ENCODE measurements at regions not wholly inside any gene's neighbourhood (a gene's known extent, or its start where the extent isn't known, plus 50 kb on each side); places are given as distances from the start of the nearest gene placed in this dataset.
A peak's percentile ranks its signal among the peaks of the same experiment; 100 is the strongest.
"Not testable (repeated sequence)": the region's sequence is repeated elsewhere in the genome, so short reads cannot be mapped to it uniquely, and the experiment has no call there.

DNA sequence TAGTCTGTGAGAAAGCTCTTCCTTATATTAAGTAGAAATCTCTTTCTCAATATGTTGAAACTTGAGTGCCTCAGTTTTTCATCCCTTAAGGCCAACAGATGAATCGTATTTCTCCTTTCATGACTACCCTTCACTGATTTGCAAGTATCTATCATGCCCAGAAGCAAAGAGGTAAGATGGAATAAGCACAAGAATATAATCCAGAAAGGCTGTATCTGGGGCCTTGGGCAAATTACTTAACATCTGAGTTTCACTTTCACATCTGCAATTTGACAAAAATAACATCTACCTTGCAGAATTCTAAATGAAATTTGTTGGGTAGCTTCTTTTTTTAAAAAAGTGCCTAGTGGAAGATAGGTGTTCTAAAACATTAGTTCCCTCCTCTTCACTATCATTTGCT, 552.4 kb upstream of the ANO5 start:
- no peaks in the 10 kb centered on the region for H4K20me1 ChIP-seq (ENCODE audit: insufficient read depth, low read depth, low read length)
- H3K4me2 ChIP-seq (ENCODE audit: low read depth, low read length, poor library complexity, severe bottlenecking): peak overlapping the region; percentile 80
- DNase-seq: peak; percentile 94
- no peak overlapping the region for H2AFZ ChIP-seq (ENCODE audit: low read length)
- H3K79me2 ChIP-seq (ENCODE audit: low read length): no peaks in the 10 kb centered on the region
- peak overlapping the region; percentile 57 for H3K9ac ChIP-seq (ENCODE audit: low read length)
- no peaks in the 10 kb centered on the region for H3K9me3 ChIP-seq (ENCODE audit: low read length)
- H3K9me2 ChIP-seq (replicated peaks; ENCODE audit: insufficient read depth, low read length): no peaks in the 10 kb centered on the region
- H3K36me3 ChIP-seq (ENCODE audit: insufficient read depth, low read length): no peaks in the 10 kb centered on the region; the same call in 1 of the 2 replicates
- H3K4me3 ChIP-seq (ENCODE audit: low read length): peak overlapping the region; percentile 41
- peaks cover 61% of the 10 kb centered on the region for H3K4me1 ChIP-seq (ENCODE audit: low read length)
- H3K27ac ChIP-seq (ENCODE audit: low read length): peak overlapping the region; percentile 99
- H3K27me3 ChIP-seq (ENCODE audit: low read length): no peaks in the 10 kb centered on the region

- Histone ChIP-seq H4K20me1 (ENCODE audit: insufficient read depth, low read depth, low read length) (no peaks in the 10 kb centered on the region), H3K27ac (ENCODE audit: low read length) (peak overlapping the region; percentile 99), H3K4me1 (ENCODE audit: low read length) (peaks cover 69% of the 10 kb centered on the region), H3K4me3 (ENCODE audit: low read length) (no peak overlapping the region), H3K9ac (ENCODE audit: low read length) (no peak overlapping the region), H2AFZ (ENCODE audit: low read length) (peak overlapping the region; percentile 15; the same call in 1 of the 2 replicates), H3K9me3 (ENCODE audit: low read length) (no peaks in the 10 kb centered on the region), H3K36me3 (ENCODE audit: insufficient read depth, low read length) (no peaks in the 10 kb centered on the region; the same call in 1 of the 2 replicates), H3K4me2 (ENCODE audit: low read depth, low read length, poor library complexity, severe bottlenecking) (peak overlapping the region; percentile 80), H3K27me3 (ENCODE audit: low read length) (no peaks in the 10 kb centered on the region), H3K9me2 (replicated peaks; ENCODE audit: insufficient read depth, low read length) (no peaks in the 10 kb centered on the region), H3K79me2 (ENCODE audit: low read length) (no peaks in the 10 kb centered on the region)
- DNase-seq: no peak
Observed at GRCh38 chr11:21641869-21642268, 551.0 kb upstream of the ANO5 start.

DNA sequence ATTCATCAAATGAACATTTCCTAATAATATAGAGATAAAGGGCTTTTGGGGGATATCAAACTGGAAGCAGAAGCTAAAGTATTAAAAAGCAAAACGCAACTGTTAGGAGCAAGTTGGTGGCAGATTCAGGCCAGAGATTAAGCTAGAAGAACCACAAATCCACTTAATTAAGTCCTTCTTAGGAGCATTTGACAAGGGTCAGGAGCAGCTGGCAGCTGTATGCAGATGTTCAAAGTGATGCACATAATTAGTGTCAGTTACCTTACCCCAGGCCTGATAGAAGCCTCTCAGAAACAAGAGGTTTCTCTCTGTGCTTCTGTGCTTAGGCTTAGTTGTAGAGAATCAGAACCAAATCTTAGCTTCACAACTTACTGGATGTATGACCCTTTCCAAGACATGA, 546.5 kb upstream of the ANO5 start:
- Histone ChIP-seq H3K27ac (ENCODE audit: low read length) (peak overlapping the region; percentile 94), H4K20me1 (ENCODE audit: insufficient read depth, low read depth, low read length) (no peaks in the 10 kb centered on the region), H3K4me1 (ENCODE audit: low read length) (peaks cover 60% of the 10 kb centered on the region), H3K9ac (ENCODE audit: low read length) (peak overlapping the region; percentile 43), H3K9me2 (replicated peaks; ENCODE audit: insufficient read depth, low read length) (no peaks in the 10 kb centered on the region), H3K4me2 (ENCODE audit: low read depth, low read length, poor library complexity, severe bottlenecking) (peak overlapping the region; percentile 57), H3K27me3 (ENCODE audit: low read length) (no peaks in the 10 kb centered on the region), H3K4me3 (ENCODE audit: low read length) (peak overlapping the region; percentile 25), H3K36me3 (ENCODE audit: insufficient read depth, low read length) (no peaks in the 10 kb centered on the region; the same call in 1 of the 2 replicates), H3K9me3 (ENCODE audit: low read length) (no peaks in the 10 kb centered on the region), H2AFZ (ENCODE audit: low read length) (peak overlapping the region; percentile 77), H3K79me2 (ENCODE audit: low read length) (no peaks in the 10 kb centered on the region)
- DNase-seq: peak; percentile 69

- Histone ChIP-seq H4K20me1 (ENCODE audit: insufficient read depth, low read depth, low read length) (no peaks in the 10 kb centered on the region), H3K9me3 (ENCODE audit: low read length) (no peaks in the 10 kb centered on the region), H3K9ac (ENCODE audit: low read length) (no peak overlapping the region), H3K36me3 (ENCODE audit: insufficient read depth, low read length) (no peaks in the 10 kb centered on the region), H3K79me2 (ENCODE audit: low read length) (no peaks in the 10 kb centered on the region), H3K4me1 (ENCODE audit: low read length) (peaks cover 76% of the 10 kb centered on the region), H2AFZ (ENCODE audit: low read length) (no peak overlapping the region; the same call in 1 of the 2 replicates), H3K27me3 (ENCODE audit: low read length) (no peaks in the 10 kb centered on the region), H3K27ac (ENCODE audit: low read length) (no peak overlapping the region), H3K4me3 (ENCODE audit: low read length) (no peak overlapping the region), H3K9me2 (replicated peaks; ENCODE audit: insufficient read depth, low read length) (no peaks in the 10 kb centered on the region), H3K4me2 (ENCODE audit: low read depth, low read length, poor library complexity, severe bottlenecking) (no peak overlapping the region)
- no peak for DNase-seq
Observed at GRCh38 chr11:21650961-21651360, 541.9 kb upstream of the ANO5 start.

DNA sequence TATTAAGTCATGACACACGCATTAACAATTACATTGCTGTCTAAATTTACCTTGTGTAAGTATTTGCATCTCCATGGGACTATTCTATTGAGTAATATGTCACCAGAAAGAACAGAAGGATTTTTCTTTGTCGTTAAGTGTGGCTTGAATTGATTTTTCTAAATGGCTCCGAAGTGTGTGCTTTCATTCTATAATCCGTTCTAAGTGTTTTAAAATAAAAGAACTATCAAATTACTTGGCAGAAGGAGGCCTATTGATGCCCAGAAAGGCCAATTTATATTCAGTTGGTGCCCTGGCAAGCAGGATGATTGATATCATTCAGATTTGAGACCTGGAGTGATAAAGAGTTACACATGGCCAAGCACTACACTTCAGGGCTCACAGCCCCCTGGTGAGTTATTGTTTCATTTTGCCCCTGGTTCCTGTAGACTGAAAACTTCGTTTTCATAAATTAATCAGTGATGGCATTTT, 538.9 kb upstream of the ANO5 start:
- Histone ChIP-seq H3K36me3 (ENCODE audit: insufficient read depth, low read length) (peaks cover 6% of the 10 kb centered on the region), H3K4me1 (ENCODE audit: low read length) (peaks cover 82% of the 10 kb centered on the region), H3K4me2 (ENCODE audit: low read depth, low read length, poor library complexity, severe bottlenecking) (peak overlapping the region; percentile 58), H3K9me2 (replicated peaks; ENCODE audit: insufficient read depth, low read length) (no peaks in the 10 kb centered on the region), H3K9me3 (ENCODE audit: low read length) (no peaks in the 10 kb centered on the region), H4K20me1 (ENCODE audit: insufficient read depth, low read depth, low read length) (no peaks in the 10 kb centered on the region), H2AFZ (ENCODE audit: low read length) (peak overlapping the region; percentile 32), H3K27ac (ENCODE audit: low read length) (peak overlapping the region; percentile 89), H3K27me3 (ENCODE audit: low read length) (no peaks in the 10 kb centered on the region), H3K79me2 (ENCODE audit: low read length) (no peaks in the 10 kb centered on the region), H3K4me3 (ENCODE audit: low read length) (peak overlapping the region; percentile 49), H3K9ac (ENCODE audit: low read length) (peak overlapping the region; percentile 33)
- DNase-seq: peak; percentile 79

DNA sequence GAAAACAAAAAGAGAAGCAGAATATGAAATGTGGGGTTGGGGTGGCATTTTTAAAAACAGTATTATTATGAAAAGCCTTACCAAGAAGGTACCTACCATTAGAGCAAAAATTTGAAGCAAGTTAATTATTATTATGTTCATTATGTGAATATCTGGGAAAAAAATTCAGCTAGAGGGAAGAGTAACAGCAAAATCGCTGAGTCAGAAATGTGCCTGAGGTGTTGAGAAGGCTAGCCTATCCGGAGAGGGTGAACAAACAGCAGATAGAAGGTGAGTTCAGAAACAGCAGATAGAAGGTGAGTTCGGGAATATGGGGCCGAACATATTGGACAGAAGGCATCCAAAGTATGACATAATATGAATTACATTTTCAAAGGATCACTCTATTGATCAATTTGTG, 536.8 kb upstream of the ANO5 start:
- H3K9me2 ChIP-seq (replicated peaks; ENCODE audit: insufficient read depth, low read length): no peaks in the 10 kb centered on the region
- H4K20me1 ChIP-seq (ENCODE audit: insufficient read depth, low read depth, low read length): no peaks in the 10 kb centered on the region
- H3K4me1 ChIP-seq (ENCODE audit: low read length): peaks cover 75% of the 10 kb centered on the region
- H3K4me3 ChIP-seq (ENCODE audit: low read length): no peak overlapping the region
- H3K36me3 ChIP-seq (ENCODE audit: insufficient read depth, low read length): peaks cover 7% of the 10 kb centered on the region
- 0 out of 2 replicates have a peak overlapping the region, but pooled peaks have one; percentile 46 for H2AFZ ChIP-seq (ENCODE audit: low read length)
- no peaks in the 10 kb centered on the region for H3K27me3 ChIP-seq (ENCODE audit: low read length)
- H3K4me2 ChIP-seq (ENCODE audit: low read depth, low read length, poor library complexity, severe bottlenecking): no peak overlapping the region
- no peaks in the 10 kb centered on the region for H3K79me2 ChIP-seq (ENCODE audit: low read length)
- H3K9ac ChIP-seq (ENCODE audit: low read length): no peak overlapping the region
- peak overlapping the region; percentile 89; the same call in 1 of the 2 replicates for H3K27ac ChIP-seq (ENCODE audit: low read length)
- DNase-seq: no peak
- no peaks in the 10 kb centered on the region for H3K9me3 ChIP-seq (ENCODE audit: low read length)

- Histone ChIP-seq H4K20me1 (ENCODE audit: insufficient read depth, low read depth, low read length) (no peaks in the 10 kb centered on the region), H2AFZ (ENCODE audit: low read length) (peak overlapping the region; percentile 78), H3K4me1 (ENCODE audit: low read length) (peaks cover 50% of the 10 kb centered on the region), H3K27me3 (ENCODE audit: low read length) (no peaks in the 10 kb centered on the region), H3K4me2 (ENCODE audit: low read depth, low read length, poor library complexity, severe bottlenecking) (peak overlapping the region; percentile 11), H3K9ac (ENCODE audit: low read length) (no peak overlapping the region), H3K36me3 (ENCODE audit: insufficient read depth, low read length) (peaks cover 9% of the 10 kb centered on the region), H3K4me3 (ENCODE audit: low read length) (no peak overlapping the region), H3K79me2 (ENCODE audit: low read length) (no peaks in the 10 kb centered on the region), H3K9me2 (replicated peaks; ENCODE audit: insufficient read depth, low read length) (no peaks in the 10 kb centered on the region), H3K9me3 (ENCODE audit: low read length) (no peaks in the 10 kb centered on the region), H3K27ac (ENCODE audit: low read length) (no peak overlapping the region)
- DNase-seq: no peak
Observed at GRCh38 chr11:21658654-21659193, 534.2 kb upstream of the ANO5 start.

DNA sequence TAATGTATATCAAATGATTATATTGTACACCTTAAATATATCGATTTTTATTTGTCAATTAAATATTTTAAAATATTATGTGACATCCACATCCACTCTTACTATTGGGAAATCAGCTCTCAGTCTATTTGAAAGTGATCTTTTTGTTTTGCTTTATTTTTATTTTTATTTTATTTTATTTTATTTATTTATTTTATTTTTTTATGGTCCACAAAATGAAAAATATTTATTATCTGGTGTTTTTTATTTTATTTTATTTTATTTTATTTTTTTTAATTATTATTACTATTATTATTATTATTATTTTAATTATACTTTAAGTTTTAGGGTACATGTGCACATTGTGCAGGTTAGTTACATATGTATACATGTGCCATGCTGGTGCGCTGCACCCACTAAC, 533.5 kb upstream of the ANO5 start:
- H3K4me1 ChIP-seq (ENCODE audit: low read length): peaks cover 50% of the 10 kb centered on the region
- not testable (repeated sequence) for H3K27me3 ChIP-seq (ENCODE audit: low read length); H3K9me3 ChIP-seq (ENCODE audit: low read length); H3K79me2 ChIP-seq (ENCODE audit: low read length); DNase-seq; H3K36me3 ChIP-seq (ENCODE audit: insufficient read depth, low read length); H4K20me1 ChIP-seq (ENCODE audit: insufficient read depth, low read depth, low read length); H2AFZ ChIP-seq (ENCODE audit: low read length); H3K4me2 ChIP-seq (ENCODE audit: low read depth, low read length, poor library complexity, severe bottlenecking); H3K27ac ChIP-seq (ENCODE audit: low read length); H3K4me3 ChIP-seq (ENCODE audit: low read length); H3K9ac ChIP-seq (ENCODE audit: low read length); H3K9me2 ChIP-seq (replicated peaks; ENCODE audit: insufficient read depth, low read length)

Measured in Karpas-422 (cell line).